Left kidney (tissue), 1 donor: ENCODE measurements at regions not wholly inside any gene's neighbourhood (a gene's known extent, or its start where the extent isn't known, plus 50 kb on each side); places are given as distances from the start of the nearest gene placed in this dataset.
"Not testable (repeated sequence)": the region's sequence is repeated elsewhere in the genome, so short reads cannot be mapped to it uniquely, and the experiment has no call there.

ENCODE experiments used
- DNase-seq: peaks from one replicate; pipeline ENCODE4 v3.0.0-alpha.2; 2013

- not testable (repeated sequence) for DNase-seq
These were observed 94.4 kb downstream of the TRIM43 start for GRCh38 chr2:95686056-95686825.

GRCh38 chr2:95687852-95688251, 96.1 kb downstream of the TRIM43 start:
- DNase-seq: not testable (repeated sequence)

- DNase-seq: not testable (repeated sequence)
These were observed 99.4 kb downstream of the TRIM43 start for GRCh38 chr2:95691210-95691609.

GRCh38 chr2:95693071-95693846, 101.5 kb downstream of the TRIM43 start:
- DNase-seq: not testable (repeated sequence)

GRCh38 chr2:95695613-95696012, 103.8 kb downstream of the TRIM43 start:
- DNase-seq: no peak

GRCh38 chr2:95698146-95698545, 106.3 kb downstream of the TRIM43 start:
- DNase-seq: no peak

GRCh38 chr2:95699201-95700184, 107.7 kb downstream of the TRIM43 start:
- not testable (repeated sequence) for DNase-seq

GRCh38 chr2:95700519-95700918, 108.7 kb downstream of the TRIM43 start:
- no peak for DNase-seq

- no peak for DNase-seq
These were observed 110.7 kb downstream of the TRIM43 start for GRCh38 chr2:95702471-95702870.

- not testable (repeated sequence) for DNase-seq
These were observed 115.4 kb downstream of the TRIM43 start for GRCh38 chr2:95707161-95707560.

- DNase-seq: no peak
These were observed 116.0 kb downstream of the TRIM43 start for GRCh38 chr2:95707837-95708236.

- DNase-seq: no peak
These were observed 118.0 kb downstream of the TRIM43 start for GRCh38 chr2:95709831-95710230.

- peak; percentile 69 for DNase-seq
These were observed 121.8 kb downstream of the TRIM43 start for GRCh38 chr2:95713470-95714177.

GRCh38 chr2:95714398-95714797, 122.6 kb downstream of the TRIM43 start:
- DNase-seq: not testable (repeated sequence)

- DNase-seq: no peak
These were observed 127.8 kb downstream of the TRIM43 start for GRCh38 chr2:95719473-95720060.

- no peak for DNase-seq
These were observed 129.9 kb downstream of the TRIM43 start for GRCh38 chr2:95721726-95722125.

- DNase-seq: no peak
These were observed 130.4 kb downstream of the TRIM43 start for GRCh38 chr2:95722131-95722697.

- not testable (repeated sequence) for DNase-seq
These were observed 131.9 kb downstream of the TRIM43 start for GRCh38 chr2:95723627-95724210.

- not testable (repeated sequence) for DNase-seq
These were observed 133.4 kb downstream of the TRIM43 start for GRCh38 chr2:95725191-95725590.

GRCh38 chr2:95725677-95726076, 133.9 kb downstream of the TRIM43 start:
- DNase-seq: not testable (repeated sequence)
